ENCODE measurements at regions not wholly inside any gene's neighbourhood (a gene's known extent, or its start where the extent isn't known, plus 50 kb on each side); places are given as distances from the start of the nearest gene placed in this dataset.

- Histone ChIP-seq H3K4me3 (ENCODE audit: low read length) (no peak overlapping the region), H3K9ac (ENCODE audit: low read depth, low read length) (no peak overlapping the region), H3K4me1 (ENCODE audit: insufficient read depth, low read length) (no peaks in the 10 kb centered on the region; the same call in 1 of the 2 replicates), H3K27me3 (ENCODE audit: insufficient read depth, low read length) (no peaks in the 10 kb centered on the region), H3K36me3 (ENCODE audit: insufficient read depth, low read depth, low read length) (no peaks in the 10 kb centered on the region), H3K9me3 (ENCODE audit: insufficient read depth, low read depth, low read length) (peaks cover 30% of the 10 kb centered on the region), H3K27ac (ENCODE audit: low read length) (no peak overlapping the region)
These were observed 270.0 kb upstream of the GYPC start for GRCh38 chr2:126385983-126386382.

DNA sequence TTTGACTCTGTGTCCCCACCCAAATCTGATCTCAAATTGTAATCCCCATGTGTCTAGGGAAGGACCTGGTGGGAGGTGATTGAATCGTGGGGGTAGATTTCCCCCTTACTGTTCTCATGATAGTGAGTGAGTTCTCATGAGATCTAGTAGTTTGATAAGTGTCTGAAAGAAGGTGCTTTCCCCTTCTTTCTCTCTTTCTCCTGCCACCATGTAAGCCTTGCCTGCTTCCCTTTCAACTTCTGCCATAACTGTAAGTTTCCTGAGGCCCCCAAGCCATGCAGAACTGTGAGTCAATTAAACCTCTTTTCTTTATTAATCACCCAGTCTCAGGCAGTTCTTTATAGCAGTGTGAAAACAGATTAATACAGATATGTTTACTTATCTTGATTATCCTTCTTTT, 266.5 kb upstream of the GYPC start:
- no peak overlapping the region for H3K4me3 ChIP-seq (ENCODE audit: low read length)
- no peak overlapping the region for H3K27ac ChIP-seq (ENCODE audit: low read length)
- H3K36me3 ChIP-seq (ENCODE audit: insufficient read depth, low read depth, low read length) = no peaks in the 10 kb centered on the region
- peaks cover 30% of the 10 kb centered on the region for H3K9me3 ChIP-seq (ENCODE audit: insufficient read depth, low read depth, low read length)
- no peak overlapping the region for H3K9ac ChIP-seq (ENCODE audit: low read depth, low read length)
- H3K4me1 ChIP-seq (ENCODE audit: insufficient read depth, low read length) = no peaks in the 10 kb centered on the region
- no peaks in the 10 kb centered on the region for H3K27me3 ChIP-seq (ENCODE audit: insufficient read depth, low read length)

DNA sequence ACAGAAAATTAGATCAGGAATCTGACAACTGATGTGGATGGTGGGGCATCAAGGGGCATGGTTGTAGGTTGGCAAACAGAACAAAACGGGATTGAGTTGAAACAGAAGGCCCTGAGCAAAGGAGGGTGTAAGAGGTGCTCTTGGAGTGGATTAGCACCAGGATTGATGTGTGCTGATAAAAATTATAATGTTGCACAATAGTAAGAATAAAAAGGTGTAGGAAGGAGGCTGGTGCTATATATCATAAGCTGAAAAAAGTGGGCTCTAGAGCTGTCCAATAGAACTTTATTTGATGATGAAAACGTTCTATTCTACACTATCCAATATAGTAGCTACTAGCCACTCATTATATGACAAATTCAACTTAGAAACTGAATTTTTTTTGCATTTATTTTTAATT, 263.1 kb upstream of the GYPC start:
- no peak overlapping the region for H3K9ac ChIP-seq (ENCODE audit: low read depth, low read length)
- no peaks in the 10 kb centered on the region for H3K27me3 ChIP-seq (ENCODE audit: insufficient read depth, low read length)
- H3K36me3 ChIP-seq (ENCODE audit: insufficient read depth, low read depth, low read length) = no peaks in the 10 kb centered on the region
- H3K27ac ChIP-seq (ENCODE audit: low read length) = no peak overlapping the region
- no peaks in the 10 kb centered on the region for H3K4me1 ChIP-seq (ENCODE audit: insufficient read depth, low read length)
- peaks cover 11% of the 10 kb centered on the region for H3K9me3 ChIP-seq (ENCODE audit: insufficient read depth, low read depth, low read length)
- no peak overlapping the region for H3K4me3 ChIP-seq (ENCODE audit: low read length)

DNA sequence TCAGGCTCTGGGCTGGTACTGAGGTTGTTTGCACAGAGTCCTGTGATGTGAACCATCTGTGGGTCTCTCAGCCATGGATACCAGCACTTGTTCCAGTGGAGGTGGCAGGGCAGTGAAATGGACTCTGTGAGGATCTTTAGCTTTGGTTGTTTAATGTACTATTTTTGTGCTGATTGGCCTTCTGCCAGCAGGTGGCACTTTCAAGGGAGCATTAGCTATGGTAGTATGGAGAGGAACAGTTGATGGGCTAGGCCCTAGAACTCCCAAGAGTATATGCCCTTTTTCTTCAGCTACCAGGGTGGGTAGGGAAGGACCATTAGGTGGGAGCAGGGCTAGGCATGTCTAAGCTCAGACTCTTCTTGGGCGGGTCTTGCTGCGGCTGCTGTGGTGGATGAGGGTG, 257.0 kb upstream of the GYPC start:
- Histone ChIP-seq H3K27ac (ENCODE audit: low read length) (no peak overlapping the region), H3K9me3 (ENCODE audit: insufficient read depth, low read depth, low read length) (peaks cover 5% of the 10 kb centered on the region; the same call in 1 of the 2 replicates), H3K4me1 (ENCODE audit: insufficient read depth, low read length) (no peaks in the 10 kb centered on the region), H3K4me3 (ENCODE audit: low read length) (no peak overlapping the region), H3K9ac (ENCODE audit: low read depth, low read length) (no peak overlapping the region), H3K36me3 (ENCODE audit: insufficient read depth, low read depth, low read length) (no peaks in the 10 kb centered on the region), H3K27me3 (ENCODE audit: insufficient read depth, low read length) (no peaks in the 10 kb centered on the region)

- H3K4me3 ChIP-seq (ENCODE audit: low read length) = no peak overlapping the region
- H3K4me1 ChIP-seq (ENCODE audit: insufficient read depth, low read length) = no peaks in the 10 kb centered on the region
- no peaks in the 10 kb centered on the region for H3K36me3 ChIP-seq (ENCODE audit: insufficient read depth, low read depth, low read length)
- H3K27me3 ChIP-seq (ENCODE audit: insufficient read depth, low read length) = no peaks in the 10 kb centered on the region
- no peaks in the 10 kb centered on the region for H3K9me3 ChIP-seq (ENCODE audit: insufficient read depth, low read depth, low read length)
- H3K27ac ChIP-seq (ENCODE audit: low read length) = no peak overlapping the region
- no peak overlapping the region for H3K9ac ChIP-seq (ENCODE audit: low read depth, low read length)
These were observed 252.8 kb upstream of the GYPC start for GRCh38 chr2:126403039-126403628.

DNA sequence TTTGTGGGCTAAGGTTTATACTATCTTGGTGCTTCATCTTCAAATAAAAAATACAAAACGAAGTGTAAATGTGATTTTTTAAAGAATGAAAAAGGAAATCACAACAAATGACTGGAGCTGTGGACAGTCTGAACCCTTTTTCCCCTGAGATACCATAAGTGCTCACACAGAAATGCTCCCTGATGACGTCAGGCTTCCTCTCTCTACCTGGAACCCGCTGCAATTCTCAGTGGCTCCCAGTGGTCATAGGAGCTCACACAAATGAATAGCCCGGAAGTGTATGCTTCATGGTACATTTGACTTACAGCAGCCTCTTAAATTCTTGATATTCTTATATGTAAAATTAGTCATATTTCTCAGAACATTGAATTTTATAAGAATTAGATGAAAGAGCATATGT, 249.7 kb upstream of the GYPC start:
- H3K27me3 ChIP-seq (ENCODE audit: insufficient read depth, low read length) = no peaks in the 10 kb centered on the region
- H3K9ac ChIP-seq (ENCODE audit: low read depth, low read length) = no peak overlapping the region
- no peak overlapping the region for H3K4me3 ChIP-seq (ENCODE audit: low read length)
- no peaks in the 10 kb centered on the region for H3K9me3 ChIP-seq (ENCODE audit: insufficient read depth, low read depth, low read length)
- no peaks in the 10 kb centered on the region for H3K4me1 ChIP-seq (ENCODE audit: insufficient read depth, low read length)
- H3K36me3 ChIP-seq (ENCODE audit: insufficient read depth, low read depth, low read length) = no peaks in the 10 kb centered on the region
- H3K27ac ChIP-seq (ENCODE audit: low read length) = no peak overlapping the region

DNA sequence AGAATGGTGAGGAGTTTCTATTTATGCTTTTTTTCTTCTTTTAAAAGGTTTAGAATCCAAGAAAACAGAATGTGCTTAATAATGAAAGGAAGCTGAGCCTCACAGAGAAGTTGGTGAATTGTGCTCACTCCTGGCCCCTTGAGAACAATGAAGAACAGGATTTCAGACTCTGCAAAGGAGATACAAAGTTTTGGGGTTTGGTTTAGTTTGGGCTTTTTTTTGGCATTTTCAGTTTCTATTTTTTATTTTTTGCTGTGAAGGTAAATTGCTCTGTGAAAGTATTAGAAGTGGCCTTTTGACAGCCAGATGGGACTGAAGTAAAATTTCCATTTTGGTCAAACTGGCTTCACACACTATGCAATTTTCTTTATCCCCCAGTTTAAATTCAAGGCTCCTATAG, 247.3 kb upstream of the GYPC start:
- no peak overlapping the region for H3K27ac ChIP-seq (ENCODE audit: low read length)
- no peaks in the 10 kb centered on the region for H3K9me3 ChIP-seq (ENCODE audit: insufficient read depth, low read depth, low read length)
- H3K4me3 ChIP-seq (ENCODE audit: low read length) = no peak overlapping the region
- H3K36me3 ChIP-seq (ENCODE audit: insufficient read depth, low read depth, low read length) = no peaks in the 10 kb centered on the region
- H3K9ac ChIP-seq (ENCODE audit: low read depth, low read length) = no peak overlapping the region
- no peaks in the 10 kb centered on the region for H3K4me1 ChIP-seq (ENCODE audit: insufficient read depth, low read length)
- no peaks in the 10 kb centered on the region for H3K27me3 ChIP-seq (ENCODE audit: insufficient read depth, low read length)

DNA sequence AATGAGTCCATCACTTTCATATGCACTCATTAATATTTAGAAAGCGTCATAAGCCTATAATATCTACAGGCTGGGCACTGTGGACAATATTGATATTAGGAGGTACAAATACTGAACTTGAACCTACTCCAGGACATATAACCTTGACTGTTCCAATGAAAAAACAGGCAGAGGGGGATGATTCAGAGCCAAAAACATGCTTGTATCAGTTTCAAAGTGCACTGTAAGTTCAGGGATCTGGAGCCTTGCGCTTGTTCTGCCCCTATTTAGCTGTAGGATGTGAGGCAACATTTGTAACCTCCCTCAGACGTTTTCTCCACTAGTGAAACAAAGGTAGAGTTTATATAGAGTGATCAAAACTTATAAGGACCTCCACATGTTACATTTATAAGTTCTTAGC, 246.1 kb upstream of the GYPC start:
- no peaks in the 10 kb centered on the region for H3K4me1 ChIP-seq (ENCODE audit: insufficient read depth, low read length)

DNA sequence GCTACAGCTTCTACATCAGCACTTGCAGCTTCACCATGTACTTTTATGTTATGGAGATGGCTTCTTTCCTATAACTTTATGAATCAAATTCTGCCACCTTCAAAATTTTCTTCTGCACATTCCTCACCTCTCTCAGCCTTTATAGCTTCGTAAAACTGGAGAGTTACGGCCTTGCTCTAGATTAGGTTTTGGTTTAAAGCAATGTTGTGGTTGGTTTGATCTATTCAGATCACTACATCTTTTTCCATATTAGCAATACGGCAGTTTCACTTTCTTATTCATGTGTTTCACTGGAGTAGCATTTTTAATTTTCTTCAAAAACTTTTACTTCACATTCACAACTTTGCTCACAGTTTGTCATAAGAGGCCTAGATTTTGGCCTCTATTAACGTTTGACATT, 242.9 kb upstream of the GYPC start:
- H3K4me1 ChIP-seq (ENCODE audit: insufficient read depth, low read length) = no peaks in the 10 kb centered on the region
- H3K27me3 ChIP-seq (ENCODE audit: insufficient read depth, low read length) = no peaks in the 10 kb centered on the region
- no peaks in the 10 kb centered on the region for H3K9me3 ChIP-seq (ENCODE audit: insufficient read depth, low read depth, low read length)
- H3K4me3 ChIP-seq (ENCODE audit: low read length) = no peak overlapping the region
- no peak overlapping the region for H3K9ac ChIP-seq (ENCODE audit: low read depth, low read length)
- no peaks in the 10 kb centered on the region for H3K36me3 ChIP-seq (ENCODE audit: insufficient read depth, low read depth, low read length)
- H3K27ac ChIP-seq (ENCODE audit: low read length) = no peak overlapping the region

More for the DNA sequence above, 246.1 kb upstream of the GYPC start:
- Histone ChIP-seq H3K36me3 (ENCODE audit: insufficient read depth, low read depth, low read length) (no peaks in the 10 kb centered on the region), H3K9me3 (ENCODE audit: insufficient read depth, low read depth, low read length) (no peaks in the 10 kb centered on the region), H3K27me3 (ENCODE audit: insufficient read depth, low read length) (no peaks in the 10 kb centered on the region), H3K27ac (ENCODE audit: low read length) (no peak overlapping the region), H3K4me3 (ENCODE audit: low read length) (no peak overlapping the region), H3K9ac (ENCODE audit: low read depth, low read length) (no peak overlapping the region)

DNA sequence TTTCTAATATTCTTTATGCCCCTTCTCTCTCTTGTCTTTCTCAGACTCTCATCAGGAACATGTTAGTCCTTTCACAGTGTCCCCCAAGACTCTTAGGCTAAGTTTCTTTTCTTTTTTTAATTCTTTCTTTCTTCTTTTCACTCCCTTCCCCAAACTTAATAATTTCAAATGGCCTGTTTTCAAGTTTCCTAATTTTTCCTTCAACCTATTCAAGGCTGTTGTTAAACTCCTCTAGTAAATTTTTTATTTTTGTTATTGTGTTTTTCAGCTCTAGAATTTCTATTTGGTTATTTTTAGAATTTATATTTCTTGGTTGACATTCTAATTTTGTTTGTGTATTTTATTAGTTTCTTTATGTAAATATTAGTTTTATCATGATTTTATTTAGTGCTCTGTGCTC, 236.6 kb upstream of the GYPC start:
- Histone ChIP-seq H3K36me3 (ENCODE audit: insufficient read depth, low read depth, low read length) (no peaks in the 10 kb centered on the region), H3K4me3 (ENCODE audit: low read length) (no peak overlapping the region), H3K4me1 (ENCODE audit: insufficient read depth, low read length) (no peaks in the 10 kb centered on the region), H3K9ac (ENCODE audit: low read depth, low read length) (no peak overlapping the region), H3K27me3 (ENCODE audit: insufficient read depth, low read length) (no peaks in the 10 kb centered on the region), H3K9me3 (ENCODE audit: insufficient read depth, low read depth, low read length) (no peaks in the 10 kb centered on the region; the same call in 1 of the 2 replicates), H3K27ac (ENCODE audit: low read length) (no peak overlapping the region)

- H3K27me3 ChIP-seq (ENCODE audit: insufficient read depth, low read length) = no peaks in the 10 kb centered on the region
- no peak overlapping the region for H3K27ac ChIP-seq (ENCODE audit: low read length)
- H3K9me3 ChIP-seq (ENCODE audit: insufficient read depth, low read depth, low read length) = no peaks in the 10 kb centered on the region
- no peaks in the 10 kb centered on the region for H3K4me1 ChIP-seq (ENCODE audit: insufficient read depth, low read length)
- no peak overlapping the region for H3K9ac ChIP-seq (ENCODE audit: low read depth, low read length)
- no peaks in the 10 kb centered on the region for H3K36me3 ChIP-seq (ENCODE audit: insufficient read depth, low read depth, low read length)
- H3K4me3 ChIP-seq (ENCODE audit: low read length) = no peak overlapping the region
These were observed 230.0 kb upstream of the GYPC start for GRCh38 chr2:126425943-126426342.

DNA sequence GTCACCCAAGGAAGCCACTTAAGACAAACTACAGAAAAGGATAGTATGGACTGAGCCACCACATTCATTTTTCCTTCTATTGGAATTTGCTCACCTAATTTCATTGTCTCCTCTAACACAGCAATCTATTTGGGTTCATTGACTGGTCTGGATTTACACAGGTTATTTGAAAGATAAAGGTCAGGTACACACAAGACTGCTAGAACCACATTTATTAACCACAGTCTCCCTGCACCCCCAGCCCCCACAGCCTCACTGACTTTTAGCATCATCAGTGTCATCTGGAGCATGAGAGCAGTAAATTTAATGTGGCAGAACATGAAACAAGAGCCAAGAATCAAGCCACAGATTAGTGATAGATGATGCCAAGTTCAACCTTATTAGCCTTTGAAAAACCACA, 226.9 kb upstream of the GYPC start:
- H3K9me3 ChIP-seq (ENCODE audit: insufficient read depth, low read depth, low read length) = no peaks in the 10 kb centered on the region
- no peaks in the 10 kb centered on the region for H3K36me3 ChIP-seq (ENCODE audit: insufficient read depth, low read depth, low read length)
- no peak overlapping the region for H3K4me3 ChIP-seq (ENCODE audit: low read length)
- H3K27me3 ChIP-seq (ENCODE audit: insufficient read depth, low read length) = no peaks in the 10 kb centered on the region
- H3K4me1 ChIP-seq (ENCODE audit: insufficient read depth, low read length) = no peaks in the 10 kb centered on the region
- no peak overlapping the region for H3K27ac ChIP-seq (ENCODE audit: low read length)
- no peak overlapping the region for H3K9ac ChIP-seq (ENCODE audit: low read depth, low read length)

All from iPS-20b (cell line).